Immature natural killer cell (primary cell): ENCODE measurements at regions not wholly inside any gene's neighbourhood (a gene's known extent, or its start where the extent isn't known, plus 50 kb on each side); places are given as distances from the start of the nearest gene placed in this dataset.
"Not testable (repeated sequence)": the region's sequence is repeated elsewhere in the genome, so short reads cannot be mapped to it uniquely, and the experiment has no call there.

ENCODE experiments used
- DNase-seq, 3 donors: peaks; one replicate each; pipeline ENCODE4 v3.0.0; 2022; ENCODE audit warnings: mixed read lengths in 1 of 3
- H3K27ac Mint-ChIP-seq, 6 donors: one replicate each; pipeline ENCODE4 v1.8.0; 2020; ENCODE audit warnings: mixed read lengths in 6 of 6, mild to moderate bottlenecking in 5 of 6, inconsistent platforms in 4 of 6, moderate library complexity in 3 of 6
- H3K27me3 Mint-ChIP-seq, 3 donors: one replicate each; pipeline ENCODE4 v1.8.0; 2020 to 2021; ENCODE audit warnings: low read depth in 3 of 3, mild to moderate bottlenecking in 3 of 3, mixed read lengths in 3 of 3, moderate library complexity in 3 of 3, inconsistent platforms in 1 of 3
- H3K36me3 Mint-ChIP-seq, 3 donors: one replicate each; pipeline ENCODE4 v1.8.0; 2020; ENCODE audit warnings: mixed read lengths in 3 of 3, inconsistent platforms in 2 of 3, mild to moderate bottlenecking in 2 of 3
- H3K4me1 Mint-ChIP-seq, 2 donors: one replicate each; pipeline ENCODE4 v1.8.0; 2020; ENCODE audit warnings: inconsistent platforms in 2 of 2, mild to moderate bottlenecking in 2 of 2, mixed read lengths in 2 of 2, moderate library complexity in 1 of 2
- H3K4me3 Mint-ChIP-seq, 5 donors: one replicate each; pipeline ENCODE4 v1.8.0; 2020; ENCODE audit warnings: mild to moderate bottlenecking in 5 of 5, mixed read lengths in 5 of 5, inconsistent platforms in 3 of 5, moderate library complexity in 3 of 5
- H3K9me3 Mint-ChIP-seq, 6 donors: one replicate each; pipeline ENCODE4 v1.8.0; 2020; ENCODE audit warnings: mild to moderate bottlenecking in 6 of 6, mixed read lengths in 6 of 6, inconsistent platforms in 4 of 6, moderate library complexity in 3 of 6

- H3K4me3 Mint-ChIP-seq = no peak overlapping the region
- peaks cover 0 to 1% (median 0%) of the 10 kb centered on the region in 3 donors for H3K27me3 Mint-ChIP-seq
- H3K27ac Mint-ChIP-seq = no peak overlapping the region
- no peak for DNase-seq
- H3K36me3 Mint-ChIP-seq = no peaks in the 10 kb centered on the region
- peaks cover 0 to 13% (median 0%) of the 10 kb centered on the region in 6 donors for H3K9me3 Mint-ChIP-seq
- H3K4me1 Mint-ChIP-seq = no peaks in the 10 kb centered on the region
These were observed 116.4 kb upstream of the FAM78B start for GRCh38 chr1:166283190-166283589.

- Mint-ChIP-seq H3K27me3 (peaks cover 0 to 1% (median 0%) of the 10 kb centered on the region in 3 donors), H3K36me3 (no peaks in the 10 kb centered on the region)
These were observed 116.8 kb upstream of the FAM78B start for GRCh38 chr1:166283600-166283999.

GRCh38 chr1:166289309-166290050 lies 122.7 kb upstream of the FAM78B start:
- Mint-ChIP-seq H3K27me3 (peaks cover 1 to 5% (median 4%) of the 10 kb centered on the region in 3 donors), H3K27ac (no peak overlapping the region), H3K4me3 (no peak overlapping the region), H3K36me3 (no peaks in the 10 kb centered on the region), H3K9me3 (peaks cover 0 to 7% (median under 1%) of the 10 kb centered on the region in 6 donors), H3K4me1 (no peaks in the 10 kb centered on the region)
- no peak for DNase-seq

More at GRCh38 chr1:166283600-166283999, 116.8 kb upstream of the FAM78B start:
- DNase-seq = no peak
- peaks cover 0 to 13% (median 0%) of the 10 kb centered on the region in 6 donors for H3K9me3 Mint-ChIP-seq
- H3K4me3 Mint-ChIP-seq = no peak overlapping the region
- H3K27ac Mint-ChIP-seq = no peak overlapping the region
- no peaks in the 10 kb centered on the region for H3K4me1 Mint-ChIP-seq

GRCh38 chr1:166295656-166296055 lies 128.9 kb upstream of the FAM78B start:
- H3K36me3 Mint-ChIP-seq = no peaks in the 10 kb centered on the region
- DNase-seq = no peak
- H3K4me1 Mint-ChIP-seq = no peaks in the 10 kb centered on the region
- H3K27me3 Mint-ChIP-seq = peaks cover 4 to 6% (median 5%) of the 10 kb centered on the region in 3 donors
- H3K4me3 Mint-ChIP-seq = no peak overlapping the region
- no peak overlapping the region for H3K27ac Mint-ChIP-seq
- peaks cover 0 to 6% (median under 1%) of the 10 kb centered on the region in 6 donors for H3K9me3 Mint-ChIP-seq

GRCh38 chr1:166297993-166298392 lies 131.2 kb upstream of the FAM78B start:
- H3K27ac Mint-ChIP-seq = no peak overlapping the region
- H3K4me1 Mint-ChIP-seq = no peaks in the 10 kb centered on the region
- no peak overlapping the region for H3K4me3 Mint-ChIP-seq
- peaks cover 0 to 6% (median 2%) of the 10 kb centered on the region in 3 donors for H3K27me3 Mint-ChIP-seq
- no peaks in the 10 kb centered on the region for H3K36me3 Mint-ChIP-seq
- no peak for DNase-seq
- peaks cover 0 to 3% (median under 1%) of the 10 kb centered on the region in 6 donors for H3K9me3 Mint-ChIP-seq

- Mint-ChIP-seq H3K27me3 (peaks cover 0 to 2% (median 0%) of the 10 kb centered on the region in 3 donors), H3K27ac (no peak overlapping the region), H3K9me3 (peaks cover 0 to 5% (median under 1%) of the 10 kb centered on the region in 6 donors), H3K4me1 (no peaks in the 10 kb centered on the region), H3K36me3 (no peaks in the 10 kb centered on the region), H3K4me3 (no peak overlapping the region)
- no peak for DNase-seq
These were observed 134.0 kb upstream of the FAM78B start for GRCh38 chr1:166300767-166301166.

- H3K27ac Mint-ChIP-seq = no peak overlapping the region
- no peak overlapping the region for H3K4me3 Mint-ChIP-seq
- no peak for DNase-seq
- H3K4me1 Mint-ChIP-seq = no peaks in the 10 kb centered on the region
- peaks cover 0 to 2% (median 0%) of the 10 kb centered on the region in 6 donors for H3K9me3 Mint-ChIP-seq
- H3K36me3 Mint-ChIP-seq = no peaks in the 10 kb centered on the region
- H3K27me3 Mint-ChIP-seq = peaks cover 0 to 2% (median 0%) of the 10 kb centered on the region in 3 donors
These were observed 136.4 kb upstream of the FAM78B start for GRCh38 chr1:166302989-166303758.

- Mint-ChIP-seq H3K27me3 (no peaks in the 10 kb centered on the region), H3K9me3 (peaks cover 0 to 2% (median 0%) of the 10 kb centered on the region in 6 donors), H3K36me3 (no peaks in the 10 kb centered on the region), H3K4me3 (no peak overlapping the region), H3K4me1 (no peaks in the 10 kb centered on the region), H3K27ac (no peak overlapping the region)
- DNase-seq = no peak
These were observed 137.3 kb upstream of the FAM78B start for GRCh38 chr1:166304131-166304530.

- H3K9me3 Mint-ChIP-seq = peaks cover 0 to 2% (median 0%) of the 10 kb centered on the region in 6 donors
- no peak overlapping the region for H3K4me3 Mint-ChIP-seq
- H3K4me1 Mint-ChIP-seq = no peaks in the 10 kb centered on the region
- H3K27me3 Mint-ChIP-seq = no peaks in the 10 kb centered on the region
- DNase-seq = no peak
- no peak overlapping the region for H3K27ac Mint-ChIP-seq
- no peaks in the 10 kb centered on the region for H3K36me3 Mint-ChIP-seq
These were observed 138.6 kb upstream of the FAM78B start for GRCh38 chr1:166305371-166305770.

- no peaks in the 10 kb centered on the region for H3K36me3 Mint-ChIP-seq
These were observed 140.7 kb upstream of the FAM78B start for GRCh38 chr1:166307261-166308188.

GRCh38 chr1:166316306-166316705 lies 149.5 kb upstream of the FAM78B start:
- not testable (repeated sequence) for H3K4me3 Mint-ChIP-seq, DNase-seq, H3K27ac Mint-ChIP-seq, H3K27me3 Mint-ChIP-seq, H3K4me1 Mint-ChIP-seq, H3K36me3 Mint-ChIP-seq
- H3K9me3 Mint-ChIP-seq = peaks cover 0 to 22% (median 6%) of the 10 kb centered on the region in 6 donors

More at GRCh38 chr1:166307261-166308188, 140.7 kb upstream of the FAM78B start:
- H3K4me3 Mint-ChIP-seq = no peak overlapping the region
- no peak for DNase-seq
- H3K27ac Mint-ChIP-seq = no peak overlapping the region
- H3K9me3 Mint-ChIP-seq = peaks cover 0 to 5% (median 0%) of the 10 kb centered on the region in 6 donors
- H3K4me1 Mint-ChIP-seq = no peaks in the 10 kb centered on the region
- no peaks in the 10 kb centered on the region for H3K27me3 Mint-ChIP-seq

- no peak for DNase-seq
- Mint-ChIP-seq H3K4me1 (no peaks in the 10 kb centered on the region), H3K4me3 (no peak overlapping the region), H3K27me3 (peaks cover 1 to 6% (median 2%) of the 10 kb centered on the region in 3 donors), H3K36me3 (no peaks in the 10 kb centered on the region), H3K27ac (no peak overlapping the region), H3K9me3 (peaks cover 0 to 15% (median 2%) of the 10 kb centered on the region in 6 donors)
These were observed 155.7 kb upstream of the FAM78B start for GRCh38 chr1:166322470-166322869.

GRCh38 chr1:166327886-166328285 lies 161.1 kb upstream of the FAM78B start:
- DNase-seq = no peak
- peaks cover 1 to 3% (median 2%) of the 10 kb centered on the region in 3 donors for H3K27me3 Mint-ChIP-seq
- no peaks in the 10 kb centered on the region for H3K36me3 Mint-ChIP-seq
- no peak overlapping the region for H3K4me3 Mint-ChIP-seq
- H3K9me3 Mint-ChIP-seq = no peaks in the 10 kb centered on the region
- H3K4me1 Mint-ChIP-seq = no peaks in the 10 kb centered on the region
- no peak overlapping the region for H3K27ac Mint-ChIP-seq
